Omental fat pad (tissue), 1 donor: ENCODE measurements at regions not wholly inside any gene's neighbourhood (a gene's known extent, or its start where the extent isn't known, plus 50 kb on each side); places are given as distances from the start of the nearest gene placed in this dataset.
"Not testable (repeated sequence)": the region's sequence is repeated elsewhere in the genome, so short reads cannot be mapped to it uniquely, and the experiment has no call there.

ENCODE experiments used
- ATAC-seq: fragments of 150-250 bp; one replicate; pipeline ENCODE4 v1.9.1; 2016; ENCODE audit warnings: mild to moderate bottlenecking, moderate library complexity; ENCODE audit not compliant: low FRiP score
- DNase-seq: peaks from one replicate; pipeline ENCODE4 v3.0.0-alpha.2; 2019; ENCODE audit warnings: low spot score

- not testable (repeated sequence) for DNase-seq, ATAC-seq
Measured at GRCh38 chr4:4037399-4038138, 189.2 kb downstream of the OTOP1 start.

DNA sequence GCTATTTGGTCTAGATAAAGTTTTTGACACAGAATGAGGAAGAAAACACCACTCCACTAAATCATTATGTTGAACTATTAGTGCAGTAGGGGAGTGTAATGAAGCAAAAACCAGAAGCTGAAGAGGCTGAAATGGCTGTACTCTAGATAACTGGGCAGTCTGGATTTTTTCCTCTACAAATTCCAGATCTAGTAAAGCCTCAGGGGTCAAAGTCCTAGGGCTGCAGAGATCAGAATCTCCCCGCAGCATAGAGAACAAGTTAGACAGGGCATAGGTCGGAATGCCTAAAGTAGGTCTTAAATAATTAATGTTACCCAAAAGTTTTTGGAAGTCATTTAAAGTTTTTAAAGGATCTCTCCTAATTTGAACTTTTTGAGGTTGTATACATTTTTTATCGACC lies 180.9 kb downstream of the OTOP1 start:
- ATAC-seq, DNase-seq: not testable (repeated sequence)

- ATAC-seq, DNase-seq: not testable (repeated sequence)
Measured at GRCh38 chr4:4046686-4047085, 180.0 kb downstream of the OTOP1 start.

GRCh38 chr4:4047202-4047601 lies 179.5 kb downstream of the OTOP1 start:
- not testable (repeated sequence) for ATAC-seq

GRCh38 chr4:4048227-4048626 lies 178.5 kb downstream of the OTOP1 start:
- DNase-seq, ATAC-seq: not testable (repeated sequence)

More at GRCh38 chr4:4047202-4047601, 179.5 kb downstream of the OTOP1 start:
- DNase-seq: not testable (repeated sequence)

DNA sequence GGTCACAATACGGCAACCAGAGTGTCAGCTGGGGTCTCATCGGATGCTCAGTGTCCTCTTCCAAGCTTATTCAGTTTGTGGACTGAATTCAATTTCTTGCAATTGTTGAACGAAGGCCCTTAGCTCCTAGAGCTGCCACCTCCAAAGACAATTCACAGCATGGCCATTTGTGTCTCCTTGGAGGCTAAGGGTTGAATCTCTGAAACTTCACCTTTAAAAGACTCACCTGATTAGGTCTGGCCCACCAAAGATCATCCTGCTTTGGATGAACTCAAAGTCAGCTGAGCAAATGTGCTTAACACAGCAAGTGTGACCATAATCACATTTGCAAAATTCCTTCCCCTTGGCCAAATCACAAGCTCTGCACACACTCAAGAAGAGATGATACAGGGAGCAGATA lies 175.9 kb downstream of the OTOP1 start:
- not testable (repeated sequence) for ATAC-seq, DNase-seq

DNA sequence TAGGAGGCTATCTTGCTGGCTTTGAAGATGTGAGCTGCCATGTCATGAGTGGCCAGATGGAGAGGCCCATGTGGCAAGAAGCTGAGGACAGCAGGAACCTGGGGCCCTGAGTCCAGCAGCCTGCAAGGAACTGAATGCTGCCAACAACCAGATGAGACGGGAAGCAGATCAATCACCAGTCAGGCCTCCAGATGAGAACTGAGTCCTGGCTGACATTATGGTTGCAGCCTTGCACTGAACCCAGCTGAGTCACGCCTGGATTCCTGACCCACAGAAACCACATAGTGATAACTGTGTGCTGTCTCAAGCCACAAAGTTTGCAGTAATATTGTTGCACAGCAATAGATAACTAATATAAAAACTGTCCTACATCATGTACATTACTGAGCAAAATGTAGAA lies 173.8 kb downstream of the OTOP1 start:
- not testable (repeated sequence) for DNase-seq, ATAC-seq

- DNase-seq, ATAC-seq: not testable (repeated sequence)
Measured at GRCh38 chr4:4057226-4057625, 169.5 kb downstream of the OTOP1 start.

GRCh38 chr4:4084171-4084570 lies 142.6 kb downstream of the OTOP1 start:
- ATAC-seq, DNase-seq: not testable (repeated sequence)

GRCh38 chr4:4089716-4090419 lies 136.9 kb downstream of the OTOP1 start:
- not testable (repeated sequence) for ATAC-seq

DNA sequence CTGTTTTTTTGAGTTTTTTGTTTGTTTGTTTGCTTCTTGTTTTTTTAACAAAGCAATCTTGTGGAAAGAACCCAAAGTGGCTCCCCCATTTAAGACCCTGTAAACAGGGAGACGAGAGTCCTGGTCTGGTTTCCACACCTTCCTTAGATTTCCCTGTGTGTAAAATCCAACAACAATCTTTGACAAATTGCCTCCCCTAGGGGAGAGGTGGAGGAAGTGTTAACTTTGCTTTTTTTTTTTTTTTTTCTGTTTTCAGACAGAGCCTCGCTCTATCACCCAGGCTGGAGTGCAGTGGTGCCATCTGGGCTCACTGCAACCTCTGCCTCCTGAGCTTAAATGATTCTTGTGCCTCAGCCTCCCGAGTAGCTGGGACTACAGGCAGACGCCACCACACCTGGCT lies 136.0 kb downstream of the OTOP1 start:
- ATAC-seq, DNase-seq: not testable (repeated sequence)

More at GRCh38 chr4:4089716-4090419, 136.9 kb downstream of the OTOP1 start:
- DNase-seq: not testable (repeated sequence)

DNA sequence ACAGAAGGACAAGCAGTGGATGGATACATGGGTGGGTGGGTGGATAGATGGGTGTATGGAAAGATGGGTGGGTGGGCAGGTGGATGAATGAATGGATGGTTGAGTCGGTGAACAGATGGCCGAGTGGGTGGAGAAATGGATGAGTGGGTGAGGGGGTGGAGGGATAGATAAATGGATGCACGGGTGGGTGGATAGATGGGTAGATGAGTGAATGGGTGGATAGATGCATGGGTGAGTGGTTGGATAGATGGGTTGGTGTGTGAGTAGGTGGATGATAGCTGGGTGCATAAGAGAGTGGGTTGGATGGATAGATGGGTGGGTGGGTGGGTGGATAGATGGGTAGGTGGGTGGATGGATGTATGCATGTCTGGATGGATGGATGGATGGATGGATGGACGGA lies 134.6 kb downstream of the OTOP1 start:
- ATAC-seq, DNase-seq: not testable (repeated sequence)

GRCh38 chr4:4099610-4100009 lies 127.1 kb downstream of the OTOP1 start:
- ATAC-seq, DNase-seq: not testable (repeated sequence)

- ATAC-seq, DNase-seq: not testable (repeated sequence)
Measured at GRCh38 chr4:4106923-4107322, 119.8 kb downstream of the OTOP1 start.
